Glutamatergic neuron (in vitro differentiated cells): ENCODE measurements at regions not wholly inside any gene's neighbourhood (a gene's known extent, or its start where the extent isn't known, plus 50 kb on each side); places are given as distances from the start of the nearest gene placed in this dataset.

Experiments
- DNase-seq: peaks from one replicate; pipeline ENCODE4 v3.0.0; 2022
- H3K27ac Mint-ChIP-seq: one replicate; pipeline ENCODE4 v1.8.0; 2020; ENCODE audit warnings: mild to moderate bottlenecking, mixed read lengths, inconsistent platforms; ENCODE audit not compliant: unreplicated experiment
- H3K27me3 Mint-ChIP-seq: one replicate; pipeline ENCODE4 v1.8.0; 2020; ENCODE audit warnings: mild to moderate bottlenecking, moderate library complexity, mixed read lengths, inconsistent platforms; ENCODE audit not compliant: unreplicated experiment
- H3K36me3 Mint-ChIP-seq: one replicate; pipeline ENCODE4 v1.8.0; 2020; ENCODE audit warnings: mild to moderate bottlenecking, mixed read lengths, inconsistent platforms; ENCODE audit not compliant: unreplicated experiment
- H3K4me1 Mint-ChIP-seq: one replicate; pipeline ENCODE4 v1.8.0; 2020; ENCODE audit warnings: mild to moderate bottlenecking, low read depth, mixed read lengths, inconsistent platforms; ENCODE audit not compliant: unreplicated experiment
- H3K4me3 Mint-ChIP-seq: one replicate; pipeline ENCODE4 v1.8.0; 2020; ENCODE audit warnings: mild to moderate bottlenecking, mixed read lengths, inconsistent platforms; ENCODE audit not compliant: unreplicated experiment
- H3K9me3 Mint-ChIP-seq: one replicate; pipeline ENCODE4 v1.8.0; 2020; ENCODE audit warnings: mild to moderate bottlenecking, moderate library complexity, mixed read lengths, inconsistent platforms; ENCODE audit not compliant: unreplicated experiment
- TF ChIP-seq, protein P1 (sequence below): fragments of 200-600 bp; sonication (generic); IDR thresholded peaks from one replicate; pipeline ENCODE4 v1.5.0; 2021; ENCODE audit not compliant: partially characterized antibody, unreplicated experiment

GRCh38 chr12:77166696-77167095 is 101.3 kb upstream of the E2F7 start:
- H3K27me3 Mint-ChIP-seq: peaks cover 2% of the 10 kb centered on the region
- H3K36me3 Mint-ChIP-seq: no peaks in the 10 kb centered on the region
- no peak for DNase-seq
- H3K27ac Mint-ChIP-seq: no peak overlapping the region
- TF ChIP-seq, protein P1, sequence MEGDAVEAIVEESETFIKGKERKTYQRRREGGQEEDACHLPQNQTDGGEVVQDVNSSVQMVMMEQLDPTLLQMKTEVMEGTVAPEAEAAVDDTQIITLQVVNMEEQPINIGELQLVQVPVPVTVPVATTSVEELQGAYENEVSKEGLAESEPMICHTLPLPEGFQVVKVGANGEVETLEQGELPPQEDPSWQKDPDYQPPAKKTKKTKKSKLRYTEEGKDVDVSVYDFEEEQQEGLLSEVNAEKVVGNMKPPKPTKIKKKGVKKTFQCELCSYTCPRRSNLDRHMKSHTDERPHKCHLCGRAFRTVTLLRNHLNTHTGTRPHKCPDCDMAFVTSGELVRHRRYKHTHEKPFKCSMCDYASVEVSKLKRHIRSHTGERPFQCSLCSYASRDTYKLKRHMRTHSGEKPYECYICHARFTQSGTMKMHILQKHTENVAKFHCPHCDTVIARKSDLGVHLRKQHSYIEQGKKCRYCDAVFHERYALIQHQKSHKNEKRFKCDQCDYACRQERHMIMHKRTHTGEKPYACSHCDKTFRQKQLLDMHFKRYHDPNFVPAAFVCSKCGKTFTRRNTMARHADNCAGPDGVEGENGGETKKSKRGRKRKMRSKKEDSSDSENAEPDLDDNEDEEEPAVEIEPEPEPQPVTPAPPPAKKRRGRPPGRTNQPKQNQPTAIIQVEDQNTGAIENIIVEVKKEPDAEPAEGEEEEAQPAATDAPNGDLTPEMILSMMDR: no peak
- H3K4me3 Mint-ChIP-seq: no peak overlapping the region
- no peaks in the 10 kb centered on the region for H3K9me3 Mint-ChIP-seq
- H3K4me1 Mint-ChIP-seq: peaks cover 20% of the 10 kb centered on the region

- Mint-ChIP-seq H3K27me3 (peaks cover 2% of the 10 kb centered on the region), H3K4me1 (peaks cover 18% of the 10 kb centered on the region), H3K4me3 (peak overlapping the region; percentile 3), H3K9me3 (no peaks in the 10 kb centered on the region), H3K36me3 (no peaks in the 10 kb centered on the region), H3K27ac (peak overlapping the region; percentile 72)
- DNase-seq: no peak
- TF ChIP-seq, protein P1: no peak
These were observed 98.0 kb upstream of the E2F7 start for GRCh38 chr12:77163074-77164038.

- Mint-ChIP-seq H3K36me3 (no peaks in the 10 kb centered on the region), H3K4me3 (peak overlapping the region; percentile 69), H3K4me1 (peaks cover 18% of the 10 kb centered on the region), H3K9me3 (no peaks in the 10 kb centered on the region), H3K27ac (peak overlapping the region; percentile 97), H3K27me3 (peaks cover 2% of the 10 kb centered on the region)
- TF ChIP-seq, protein P1: no peak
- DNase-seq: peak; percentile 50
These were observed 96.6 kb upstream of the E2F7 start for GRCh38 chr12:77161944-77162343.

- DNase-seq: no peak
- no peaks in the 10 kb centered on the region for H3K9me3 Mint-ChIP-seq
- peaks cover 18% of the 10 kb centered on the region for H3K4me1 Mint-ChIP-seq
- no peak overlapping the region for H3K4me3 Mint-ChIP-seq
- H3K27me3 Mint-ChIP-seq: peaks cover 2% of the 10 kb centered on the region
- TF ChIP-seq, protein P1: no peak
- H3K27ac Mint-ChIP-seq: no peak overlapping the region
- H3K36me3 Mint-ChIP-seq: no peaks in the 10 kb centered on the region
These were observed 95.6 kb upstream of the E2F7 start for GRCh38 chr12:77160931-77161330.

- no peaks in the 10 kb centered on the region for H3K9me3 Mint-ChIP-seq
- H3K27ac Mint-ChIP-seq: no peak overlapping the region
- H3K4me1 Mint-ChIP-seq: peaks cover 6% of the 10 kb centered on the region
- no peaks in the 10 kb centered on the region for H3K27me3 Mint-ChIP-seq
- no peak overlapping the region for H3K4me3 Mint-ChIP-seq
- no peaks in the 10 kb centered on the region for H3K36me3 Mint-ChIP-seq
- DNase-seq: no peak
- TF ChIP-seq, protein P1: no peak
These were observed 88.3 kb upstream of the E2F7 start for GRCh38 chr12:77153706-77154105.
